HEK293 (cell line): ENCODE measurements at regions not wholly inside any gene's neighbourhood (a gene's known extent, or its start where the extent isn't known, plus 50 kb on each side); places are given as distances from the start of the nearest gene placed in this dataset.
"Not testable (repeated sequence)": the region's sequence is repeated elsewhere in the genome, so short reads cannot be mapped to it uniquely, and the experiment has no call there.

Source experiments
- CTCF ChIA-PET: fragments of 350-600 bp; formaldehyde crosslinking; extraction: SDS; loops from one replicate; lab custom pipeline; 2021; ENCODE audit warnings: antibody characterized with exemption; lab: Yijun Ruan, JAX
- POLR2A ChIA-PET: fragments of 300-600 bp; formaldehyde crosslinking; extraction: SDS; loops from one replicate; lab custom pipeline; 2020; ENCODE audit warnings: antibody characterized with exemption, inconsistent platforms; lab: Yijun Ruan, JAX
- H3K27ac ChIP-seq: fragments of 200-500 bp; sonication (Bioruptor generic); 2 replicates; pipeline ENCODE4 v1.5.1; 2014; ENCODE audit warnings: low read depth, low read length, control low read depth, inconsistent platforms; ENCODE audit errors: extremely low read depth
- H3K36me3 ChIP-seq, 2 experiments: fragments of 200-500 bp in 1 of 2; sonication (Bioruptor generic) in 1 of 2; 1 replicate in 1 of 2; 2 replicates in 1 of 2; pipeline ENCODE4 v1.5.1; 2014 to 2017; ENCODE audit warnings: inconsistent platforms in 2 of 2, low read length in 2 of 2; ENCODE audit not compliant: control insufficient read depth in 2 of 2, insufficient read depth in 1 of 2
- H3K4me1 ChIP-seq: fragments of 200-500 bp; sonication (Bioruptor generic); 2 replicates; pipeline ENCODE4 v1.5.1; 2014; ENCODE audit warnings: mild to moderate bottlenecking, low read length, inconsistent platforms; ENCODE audit not compliant: control insufficient read depth, insufficient read depth
- H3K4me3 ChIP-seq: 2 replicates; pipeline ENCODE4 v1.5.1; 2011; ENCODE audit warnings: low read depth, mild to moderate bottlenecking, control low read depth, low read length, moderate library complexity
- H3K9me3 ChIP-seq: fragments of 200-500 bp; sonication (Bioruptor generic); 2 replicates; pipeline ENCODE4 v1.5.1; 2014; ENCODE audit warnings: low read depth, low read length, inconsistent platforms; ENCODE audit not compliant: control insufficient read depth, insufficient read depth
- ZNF146 ChIP-seq: fragments of 450-650 bp; formaldehyde crosslinking; IDR thresholded peaks from 2 replicates; pipeline ENCODE4 v1.5.1; 2016; ENCODE audit warnings: missing biosample characterization, missing genetic modification characterization

- H3K27ac ChIP-seq, CTCF ChIA-PET, H3K9me3 ChIP-seq, H3K36me3 ChIP-seq, POLR2A ChIA-PET, H3K4me1 ChIP-seq: not testable (repeated sequence)
- peak; percentile 64 for TF ChIP-seq ZNF146 (tag by site-specific recombination)
- TF ChIP-seq, all 188 proteins: peak for 1; not testable (repeated sequence) for 187
- not testable (repeated sequence) for H3K4me3 ChIP-seq
Measured at GRCh38 chr6:147454862-147455261, 53.6 kb upstream of the SAMD5 start.
